ENCODE measurements at regions not wholly inside any gene's neighbourhood (a gene's known extent, or its start where the extent isn't known, plus 50 kb on each side); places are given as distances from the start of the nearest gene placed in this dataset.
A peak's percentile ranks its signal among the peaks of the same experiment; 100 is the strongest.

GRCh38 chr6:108778421-108779186, 69.6 kb upstream of the ARMC2 start:
- no peak for DNase-seq (ENCODE audit: low read depth)

- no peak for DNase-seq (ENCODE audit: low read depth)
Observed at GRCh38 chr6:108779536-108780275, 68.5 kb upstream of the ARMC2 start.

GRCh38 chr6:108780784-108781183, 67.4 kb upstream of the ARMC2 start:
- no peak for DNase-seq (ENCODE audit: low read depth)

- no peak for DNase-seq (ENCODE audit: low read depth)
Observed at GRCh38 chr6:108781419-108782100, 66.7 kb upstream of the ARMC2 start.

- DNase-seq (ENCODE audit: low read depth), result peak; percentile 83
Observed at GRCh38 chr6:108782179-108783041, 65.8 kb upstream of the ARMC2 start.

- DNase-seq (ENCODE audit: low read depth), result no peak
Observed at GRCh38 chr6:108785653-108786052, 62.6 kb upstream of the ARMC2 start.

- no peak for DNase-seq (ENCODE audit: low read depth)
Observed at GRCh38 chr6:108788416-108788815, 59.8 kb upstream of the ARMC2 start.

- DNase-seq (ENCODE audit: low read depth), result no peak
Observed at GRCh38 chr6:108789475-108789874, 58.7 kb upstream of the ARMC2 start.

GRCh38 chr6:108791700-108792099, 56.5 kb upstream of the ARMC2 start:
- no peak for DNase-seq (ENCODE audit: low read depth)

GRCh38 chr6:108793516-108794251, 54.5 kb upstream of the ARMC2 start:
- DNase-seq (ENCODE audit: low read depth), result no peak

- DNase-seq (ENCODE audit: low read depth), result no peak
Observed at GRCh38 chr6:108795122-108795521, 53.1 kb upstream of the ARMC2 start.

- no peak for DNase-seq (ENCODE audit: low read depth)
Observed at GRCh38 chr6:108795814-108796213, 52.4 kb upstream of the ARMC2 start.

GRCh38 chr6:108796875-108797274, 51.3 kb upstream of the ARMC2 start:
- no peak for DNase-seq (ENCODE audit: low read depth)

- DNase-seq (ENCODE audit: low read depth), result peak; percentile 15
Observed at GRCh38 chr6:108797951-108798669, 50.1 kb upstream of the ARMC2 start.
